ENCODE measurements at regions not wholly inside any gene's neighbourhood (a gene's known extent, or its start where the extent isn't known, plus 50 kb on each side); places are given as distances from the start of the nearest gene placed in this dataset.

DNA sequence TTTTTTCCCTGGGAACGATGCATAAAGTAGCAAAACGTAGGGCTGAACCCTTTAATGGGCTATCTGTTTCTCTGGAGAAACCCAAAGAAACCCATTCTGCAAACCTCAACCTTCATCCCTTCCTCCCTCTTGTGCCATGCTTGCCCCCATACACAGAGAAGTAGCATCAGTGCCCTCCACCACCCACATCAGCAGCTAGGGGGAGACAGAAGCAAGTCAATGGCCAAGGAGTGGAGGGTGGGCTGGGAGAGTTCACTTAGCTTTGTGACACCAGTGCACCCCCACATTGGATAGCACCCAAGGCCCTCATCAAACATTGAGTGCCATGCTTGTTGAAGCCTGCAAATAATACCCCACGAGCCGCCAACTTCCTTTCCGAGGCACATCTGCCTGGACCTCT lies 282.4 kb downstream of the ABCC12 start:
- no peak overlapping the region for H3K4me3 ChIP-seq (ENCODE audit: extremely low read depth in 1 of 4, insufficient read depth in 2 of 4, low read depth in 3 of 4, low read length in 4 of 4)
- H2BK15ac ChIP-seq (ENCODE audit: low read length): peak overlapping the region; percentile 36; the same call in 1 of the 2 replicates
- no peaks in the 10 kb centered on the region for H3K4me1 ChIP-seq (replicated peaks in 1 of 4; ENCODE audit: control insufficient read depth in 3 of 4, insufficient read depth in 4 of 4, low read length in 3 of 4)
- TF ChIP-seq RAD21 (IDR thresholded peaks at IDR 0.05 in 1 of 2, conservative IDR thresholded peaks at IDR 0.05 in 1 of 2; ENCODE audit: low read depth in 2 of 2, low read length in 2 of 2) (peak; percentile 70 to 74), RFX5 (IDR thresholded peaks at IDR 0.05; ENCODE audit: borderline replicate concordance, low read depth, low read length) (no peak), CHD2 (IDR thresholded peaks at IDR 0.05; ENCODE audit: low read length) (no peak), NANOG (IDR thresholded peaks at IDR 0.05; ENCODE audit: insufficient read depth, low read depth, low read length, poor library complexity, severe bottlenecking) (no peak), CBX8 (IDR thresholded peaks at IDR 0.05; ENCODE audit: borderline replicate concordance, low read depth, low read length) (no peak), SP1 (IDR thresholded peaks at IDR 0.05; ENCODE audit: low read depth, low read length) (no peak)
- TF ChIP-seq, protein P1, sequence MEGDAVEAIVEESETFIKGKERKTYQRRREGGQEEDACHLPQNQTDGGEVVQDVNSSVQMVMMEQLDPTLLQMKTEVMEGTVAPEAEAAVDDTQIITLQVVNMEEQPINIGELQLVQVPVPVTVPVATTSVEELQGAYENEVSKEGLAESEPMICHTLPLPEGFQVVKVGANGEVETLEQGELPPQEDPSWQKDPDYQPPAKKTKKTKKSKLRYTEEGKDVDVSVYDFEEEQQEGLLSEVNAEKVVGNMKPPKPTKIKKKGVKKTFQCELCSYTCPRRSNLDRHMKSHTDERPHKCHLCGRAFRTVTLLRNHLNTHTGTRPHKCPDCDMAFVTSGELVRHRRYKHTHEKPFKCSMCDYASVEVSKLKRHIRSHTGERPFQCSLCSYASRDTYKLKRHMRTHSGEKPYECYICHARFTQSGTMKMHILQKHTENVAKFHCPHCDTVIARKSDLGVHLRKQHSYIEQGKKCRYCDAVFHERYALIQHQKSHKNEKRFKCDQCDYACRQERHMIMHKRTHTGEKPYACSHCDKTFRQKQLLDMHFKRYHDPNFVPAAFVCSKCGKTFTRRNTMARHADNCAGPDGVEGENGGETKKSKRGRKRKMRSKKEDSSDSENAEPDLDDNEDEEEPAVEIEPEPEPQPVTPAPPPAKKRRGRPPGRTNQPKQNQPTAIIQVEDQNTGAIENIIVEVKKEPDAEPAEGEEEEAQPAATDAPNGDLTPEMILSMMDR (IDR thresholded peaks at IDR 0.05; ENCODE audit: control extremely low read depth in 1 of 3, insufficient read depth in 1 of 3, low read depth in 1 of 3, low read length in 3 of 3): peak; percentile 48 to 78 (median 77); a peak in 3 of 4 replicates
- H3K79me1 ChIP-seq (ENCODE audit: low read depth, low read length): no peaks in the 10 kb centered on the region
- H2BK120ac ChIP-seq (replicated peaks; ENCODE audit: low read depth, low read length): no peak overlapping the region
- H3K23me2 ChIP-seq (ENCODE audit: low read depth, low read length): no peaks in the 10 kb centered on the region
- no peak overlapping the region for H3K14ac ChIP-seq (ENCODE audit: insufficient read length)
- H3K23ac ChIP-seq (ENCODE audit: insufficient read length): no peak overlapping the region
- no peaks in the 10 kb centered on the region for H3K9me3 ChIP-seq (ENCODE audit: insufficient read depth in 2 of 2, low read depth in 1 of 2, low read length in 1 of 2)
- no peak overlapping the region for H3K4me2 ChIP-seq (ENCODE audit: insufficient read depth in 1 of 2, low read depth in 2 of 2, low read length in 2 of 2)
- H3K4ac ChIP-seq (replicated peaks; ENCODE audit: insufficient read length, low read depth, low read length): no peak overlapping the region
- FAIRE-seq (no peak), DNase-seq (ENCODE audit: low read depth in 1 of 2, low spot score in 2 of 2) (no peak)
- H3K36me3 ChIP-seq (ENCODE audit: control insufficient read depth in 2 of 4, insufficient read depth in 4 of 4, low read length in 3 of 4): no peaks in the 10 kb centered on the region
- H3K27ac ChIP-seq (ENCODE audit: low read depth, low read length): no peak overlapping the region
- H3K56ac ChIP-seq (replicated peaks; ENCODE audit: insufficient read length, low read depth, low read length): no peak overlapping the region
- H3K79me2 ChIP-seq (ENCODE audit: control insufficient read depth in 1 of 2, insufficient read depth in 2 of 2, low read length in 2 of 2): no peaks in the 10 kb centered on the region
- H2BK5ac ChIP-seq (ENCODE audit: low read depth, low read length): no peak overlapping the region
- 97% methylated on average over 3 of the region's 5 CpGs; no CpG with 5 or more reads in 1 of the 2 experiments for WGBS, 2 experiments (ENCODE audit: extremely low coverage in 1 of 2, insufficient coverage in 1 of 2, insufficient read length in 1 of 2, insufficient replicate concordance in 2 of 2, low coverage in 1 of 2, low lambda C conversion rate in 2 of 2, missing lambda C conversion rate in 1 of 2)
- no peak overlapping the region for H2BK12ac ChIP-seq (ENCODE audit: low read depth, low read length)
- POLR2A ChIA-PET (ENCODE audit: partially characterized antibody): no interaction called here
- H2AFZ ChIP-seq (ENCODE audit: low read length): no peak overlapping the region
- no peak overlapping the region for H4K8ac ChIP-seq (ENCODE audit: extremely low read depth, insufficient read depth, low read length)
- H3K18ac ChIP-seq (ENCODE audit: extremely low read depth, low read length): no peak overlapping the region
- CTCF ChIA-PET (ENCODE audit: partially characterized antibody): interaction anchor here (0.6 to 2.0 kb wide), 18 partner anchors 8 to 808 kb away, joined by 3 to 8 read pairs (median 4); no protein-coding TSS in a partner anchor
- no peak overlapping the region for H4K91ac ChIP-seq (replicated peaks; ENCODE audit: insufficient read length, low read length)
- H3K9ac ChIP-seq (replicated peaks in 1 of 4; ENCODE audit: extremely low read depth in 1 of 4, low read depth in 3 of 4, low read length in 3 of 4): no peak overlapping the region
- no peak overlapping the region for H2AK5ac ChIP-seq (ENCODE audit: low read depth, low read length)
- 0 out of 2 replicates have a peak overlapping the region, but pooled peaks have one; percentile 10 for H2BK20ac ChIP-seq (ENCODE audit: low read length)
- H4K5ac ChIP-seq (ENCODE audit: insufficient read length, low read depth, low read length): no peak overlapping the region
- no peaks in the 10 kb centered on the region for H4K20me1 ChIP-seq (replicated peaks in 1 of 2; ENCODE audit: control insufficient read depth in 1 of 2, insufficient read depth in 2 of 2, low read length in 2 of 2)
- no peaks in the 10 kb centered on the region for H3K27me3 ChIP-seq (replicated peaks in 1 of 4; ENCODE audit: control insufficient read depth in 3 of 4, extremely low read depth in 1 of 4, insufficient read depth in 3 of 4, low read length in 3 of 4)
